ENCODE measurements at regions not wholly inside any gene's neighbourhood (a gene's known extent, or its start where the extent isn't known, plus 50 kb on each side); places are given as distances from the start of the nearest gene placed in this dataset.

DNA sequence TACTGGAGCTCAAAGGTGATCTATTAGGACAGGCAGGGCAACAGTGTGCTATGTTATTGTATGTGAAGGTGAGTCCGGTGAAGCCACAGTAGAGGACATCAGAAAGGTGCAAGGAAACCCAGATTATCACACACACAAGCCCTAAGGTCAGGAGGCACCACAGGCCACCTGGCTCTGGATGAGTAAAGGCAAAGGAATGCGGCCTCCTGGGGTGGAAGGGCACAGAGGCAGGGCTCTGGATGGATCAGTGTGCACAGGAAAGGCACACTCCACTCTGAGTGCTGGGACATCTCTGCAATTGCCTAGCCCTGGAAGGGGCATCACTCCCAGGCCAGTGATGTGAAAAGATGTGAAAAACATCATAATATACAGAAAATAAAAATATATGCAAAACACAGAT lies 683.5 kb downstream of the TRIML1 start:
- TF ChIP-seq CTCF (IDR thresholded peaks at IDR 0.05) (no peak), POLR2A (IDR thresholded peaks at IDR 0.05) (no peak)

Measured in thyroid gland (tissue), 4 donors.